Neuron (in vitro differentiated cells): ENCODE measurements at regions not wholly inside any gene's neighbourhood (a gene's known extent, or its start where the extent isn't known, plus 50 kb on each side); places are given as distances from the start of the nearest gene placed in this dataset.

Source experiments
- H2AFZ ChIP-seq: one replicate; pipeline ENCODE4 v1.6.1; 2013; ENCODE audit warnings: low read depth, mild to moderate bottlenecking, inconsistent platforms, low read length, moderate library complexity
- H3K27me3 ChIP-seq: one replicate; pipeline ENCODE4 v1.6.1; 2013; ENCODE audit warnings: low read length; ENCODE audit not compliant: insufficient read depth
- H3K36me3 ChIP-seq: one replicate; pipeline ENCODE4 v1.6.1; 2013; ENCODE audit warnings: low read length; ENCODE audit not compliant: insufficient read depth
- H3K4me1 ChIP-seq: one replicate; pipeline ENCODE4 v1.6.1; 2013; ENCODE audit warnings: low read length; ENCODE audit not compliant: insufficient read depth
- H3K4me3 ChIP-seq: 2 replicates; pipeline ENCODE4 v1.5.1; 2013; ENCODE audit warnings: mild to moderate bottlenecking, low read length, moderate library complexity
- H3K9me3 ChIP-seq: one replicate; pipeline ENCODE4 v1.6.1; 2013; ENCODE audit warnings: low read length

GRCh38 chr2:53417385-53417784, 350.2 kb upstream of the CHAC2 start:
- Histone ChIP-seq H3K9me3 (no peaks in the 10 kb centered on the region), H3K36me3 (no peaks in the 10 kb centered on the region)

GRCh38 chr2:53407363-53408080, 360.1 kb upstream of the CHAC2 start:
- no peak overlapping the region for H3K4me3 ChIP-seq
- H3K36me3 ChIP-seq, result no peaks in the 10 kb centered on the region
- H3K27me3 ChIP-seq, result no peaks in the 10 kb centered on the region
- H2AFZ ChIP-seq, result no peak overlapping the region
- H3K4me1 ChIP-seq, result no peaks in the 10 kb centered on the region
- no peaks in the 10 kb centered on the region for H3K9me3 ChIP-seq

More at GRCh38 chr2:53417385-53417784, 350.2 kb upstream of the CHAC2 start:
- Histone ChIP-seq H3K4me3 (no peak overlapping the region), H2AFZ (no peak overlapping the region), H3K27me3 (no peaks in the 10 kb centered on the region), H3K4me1 (no peaks in the 10 kb centered on the region)

GRCh38 chr2:53403792-53404413, 363.7 kb upstream of the CHAC2 start:
- no peaks in the 10 kb centered on the region for H3K4me1 ChIP-seq

GRCh38 chr2:53397085-53397484, 370.5 kb upstream of the CHAC2 start:
- Histone ChIP-seq H3K9me3 (no peaks in the 10 kb centered on the region), H3K4me3 (no peak overlapping the region), H3K36me3 (no peaks in the 10 kb centered on the region), H3K4me1 (no peaks in the 10 kb centered on the region), H2AFZ (no peak overlapping the region), H3K27me3 (no peaks in the 10 kb centered on the region)

More at GRCh38 chr2:53403792-53404413, 363.7 kb upstream of the CHAC2 start:
- Histone ChIP-seq H2AFZ (no peak overlapping the region), H3K27me3 (no peaks in the 10 kb centered on the region), H3K4me3 (no peak overlapping the region), H3K9me3 (no peaks in the 10 kb centered on the region), H3K36me3 (no peaks in the 10 kb centered on the region)

- no peaks in the 10 kb centered on the region for H3K4me1 ChIP-seq
- H3K27me3 ChIP-seq, result no peaks in the 10 kb centered on the region
- H2AFZ ChIP-seq, result no peak overlapping the region
- no peaks in the 10 kb centered on the region for H3K9me3 ChIP-seq
- H3K36me3 ChIP-seq, result no peaks in the 10 kb centered on the region
- no peak overlapping the region for H3K4me3 ChIP-seq
Measured at GRCh38 chr2:53381271-53381670, 386.3 kb upstream of the CHAC2 start.

GRCh38 chr2:53379547-53379946, 388.1 kb upstream of the CHAC2 start:
- no peaks in the 10 kb centered on the region for H3K27me3 ChIP-seq
- no peak overlapping the region for H2AFZ ChIP-seq
- H3K4me3 ChIP-seq, result no peak overlapping the region
- no peaks in the 10 kb centered on the region for H3K9me3 ChIP-seq
- H3K4me1 ChIP-seq, result no peaks in the 10 kb centered on the region
- H3K36me3 ChIP-seq, result no peaks in the 10 kb centered on the region

GRCh38 chr2:53378791-53379190, 388.8 kb upstream of the CHAC2 start:
- H3K4me3 ChIP-seq, result no peak overlapping the region
- no peaks in the 10 kb centered on the region for H3K36me3 ChIP-seq
- H3K9me3 ChIP-seq, result no peaks in the 10 kb centered on the region

GRCh38 chr2:53373126-53373525, 394.5 kb upstream of the CHAC2 start:
- Histone ChIP-seq H2AFZ (no peak overlapping the region), H3K4me1 (no peaks in the 10 kb centered on the region), H3K9me3 (no peaks in the 10 kb centered on the region), H3K36me3 (no peaks in the 10 kb centered on the region), H3K27me3 (no peaks in the 10 kb centered on the region), H3K4me3 (no peak overlapping the region)

More at GRCh38 chr2:53378791-53379190, 388.8 kb upstream of the CHAC2 start:
- H3K27me3 ChIP-seq, result no peaks in the 10 kb centered on the region
- H2AFZ ChIP-seq, result no peak overlapping the region
- H3K4me1 ChIP-seq, result no peaks in the 10 kb centered on the region

- no peak overlapping the region for H2AFZ ChIP-seq
- no peaks in the 10 kb centered on the region for H3K9me3 ChIP-seq
- H3K27me3 ChIP-seq, result no peaks in the 10 kb centered on the region
- no peaks in the 10 kb centered on the region for H3K4me1 ChIP-seq
- no peaks in the 10 kb centered on the region for H3K36me3 ChIP-seq
- H3K4me3 ChIP-seq, result no peak overlapping the region
Measured at GRCh38 chr2:53366543-53366942, 401.1 kb upstream of the CHAC2 start.

GRCh38 chr2:53362934-53363333, 404.7 kb upstream of the CHAC2 start:
- no peak overlapping the region for H2AFZ ChIP-seq
- no peaks in the 10 kb centered on the region for H3K9me3 ChIP-seq
- no peak overlapping the region for H3K4me3 ChIP-seq
- no peaks in the 10 kb centered on the region for H3K36me3 ChIP-seq
- H3K27me3 ChIP-seq, result no peaks in the 10 kb centered on the region
- no peaks in the 10 kb centered on the region for H3K4me1 ChIP-seq

- no peaks in the 10 kb centered on the region for H3K4me1 ChIP-seq
- no peaks in the 10 kb centered on the region for H3K36me3 ChIP-seq
- no peak overlapping the region for H3K4me3 ChIP-seq
- H3K9me3 ChIP-seq, result peaks cover 3% of the 10 kb centered on the region
- H3K27me3 ChIP-seq, result no peaks in the 10 kb centered on the region
- no peak overlapping the region for H2AFZ ChIP-seq
Measured at GRCh38 chr2:53356291-53356905, 411.2 kb upstream of the CHAC2 start.

- Histone ChIP-seq H3K4me1 (no peaks in the 10 kb centered on the region), H2AFZ (no peak overlapping the region), H3K4me3 (no peak overlapping the region), H3K27me3 (no peaks in the 10 kb centered on the region), H3K9me3 (peaks cover 3% of the 10 kb centered on the region), H3K36me3 (no peaks in the 10 kb centered on the region)
Measured at GRCh38 chr2:53353135-53354114, 414.2 kb upstream of the CHAC2 start.
